ACC112 (cell line): ENCODE measurements at regions not wholly inside any gene's neighbourhood (a gene's known extent, or its start where the extent isn't known, plus 50 kb on each side); places are given as distances from the start of the nearest gene placed in this dataset.

Experiments
- H2AFZ ChIP-seq: fragments of 200-600 bp; sonication (generic); one replicate; pipeline ENCODE4 v1.6.0; 2017; ENCODE audit warnings: antibody characterized with exemption, low read length; ENCODE audit not compliant: unreplicated experiment
- H3K27ac ChIP-seq: fragments of 200-600 bp; sonication (generic); 2 replicates; pipeline ENCODE4 v1.5.1; 2014; ENCODE audit warnings: low read depth, mild to moderate bottlenecking, antibody characterized with exemption, low read length, moderate library complexity
- H3K27me3 ChIP-seq: fragments of 200-600 bp; sonication (generic); 2 replicates; pipeline ENCODE4 v1.6.1; 2014; ENCODE audit warnings: mild to moderate bottlenecking, antibody characterized with exemption, low read length, moderate library complexity, mixed read lengths; ENCODE audit not compliant: insufficient read depth
- H3K36me3 ChIP-seq: fragments of 200-600 bp; sonication (generic); 2 replicates; pipeline ENCODE4 v1.6.1; 2016; ENCODE audit warnings: mild to moderate bottlenecking, antibody characterized with exemption, low read length, moderate library complexity, mixed read lengths; ENCODE audit not compliant: insufficient read depth
- H3K4me1 ChIP-seq: fragments of 200-600 bp; sonication (generic); one replicate; pipeline ENCODE4 v1.6.1; 2016; ENCODE audit warnings: low read length, mixed read lengths; ENCODE audit not compliant: insufficient read depth, unreplicated experiment, control insufficient read depth
- H3K4me3 ChIP-seq: fragments of 200-600 bp; sonication (generic); 2 replicates; pipeline ENCODE4 v1.5.1; 2014; ENCODE audit warnings: mild to moderate bottlenecking, low read depth, low read length
- H3K79me2 ChIP-seq: fragments of 200-600 bp; sonication (generic); one replicate; pipeline ENCODE4 v1.6.0; 2016; ENCODE audit warnings: low read length; ENCODE audit not compliant: control insufficient read depth, unreplicated experiment, insufficient read depth

- no peaks in the 10 kb centered on the region for H3K79me2 ChIP-seq
- H3K4me3 ChIP-seq, result no peak overlapping the region
- peaks cover 20% of the 10 kb centered on the region for H3K4me1 ChIP-seq
- no peak overlapping the region for H2AFZ ChIP-seq
- H3K27ac ChIP-seq, result no peak overlapping the region
- no peaks in the 10 kb centered on the region for H3K27me3 ChIP-seq
- H3K36me3 ChIP-seq, result no peaks in the 10 kb centered on the region
Measured at GRCh38 chr20:12051206-12052163, 133.8 kb downstream of the BTBD3 start.

GRCh38 chr20:12053353-12053752, 135.7 kb downstream of the BTBD3 start:
- Histone ChIP-seq H3K4me1 (peaks cover 15% of the 10 kb centered on the region), H3K36me3 (no peaks in the 10 kb centered on the region), H3K27ac (no peak overlapping the region)

GRCh38 chr20:12054556-12054955, 136.9 kb downstream of the BTBD3 start:
- H2AFZ ChIP-seq, result no peak overlapping the region
- no peaks in the 10 kb centered on the region for H3K36me3 ChIP-seq
- H3K4me3 ChIP-seq, result no peak overlapping the region
- H3K79me2 ChIP-seq, result no peaks in the 10 kb centered on the region
- no peaks in the 10 kb centered on the region for H3K27me3 ChIP-seq
- no peak overlapping the region for H3K27ac ChIP-seq
- H3K4me1 ChIP-seq, result peaks cover 5% of the 10 kb centered on the region

More at GRCh38 chr20:12053353-12053752, 135.7 kb downstream of the BTBD3 start:
- Histone ChIP-seq H3K79me2 (no peaks in the 10 kb centered on the region), H3K27me3 (no peaks in the 10 kb centered on the region), H3K4me3 (no peak overlapping the region), H2AFZ (no peak overlapping the region)

- H3K79me2 ChIP-seq, result no peaks in the 10 kb centered on the region
- H3K27ac ChIP-seq, result no peak overlapping the region
- no peak overlapping the region for H2AFZ ChIP-seq
- no peaks in the 10 kb centered on the region for H3K36me3 ChIP-seq
- H3K27me3 ChIP-seq, result no peaks in the 10 kb centered on the region
- H3K4me3 ChIP-seq, result no peak overlapping the region
- peaks cover 5% of the 10 kb centered on the region for H3K4me1 ChIP-seq
Measured at GRCh38 chr20:12055161-12055560, 137.5 kb downstream of the BTBD3 start.

DNA sequence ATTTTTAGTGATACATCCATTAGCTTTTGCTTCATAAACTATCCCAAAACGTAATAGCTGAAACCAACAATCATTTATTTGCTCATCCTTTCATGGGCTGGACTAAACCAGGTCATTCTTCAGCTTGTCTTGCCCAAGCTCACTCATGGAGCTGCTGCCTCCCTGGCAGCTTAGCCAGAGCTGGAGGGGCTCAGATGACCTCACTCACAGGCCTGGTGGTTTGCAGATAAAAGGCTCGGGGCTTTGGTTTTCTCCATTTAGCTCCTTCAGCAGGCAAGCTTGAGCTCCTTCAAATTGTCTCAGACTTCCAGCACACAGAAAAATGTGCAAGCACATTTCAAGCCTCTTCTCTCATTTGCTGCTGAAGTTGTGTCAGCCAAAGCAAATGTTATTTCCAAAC, 139.1 kb downstream of the BTBD3 start:
- H3K4me1 ChIP-seq, result peaks cover 5% of the 10 kb centered on the region
- no peaks in the 10 kb centered on the region for H3K79me2 ChIP-seq
- H3K27me3 ChIP-seq, result no peaks in the 10 kb centered on the region
- no peak overlapping the region for H3K27ac ChIP-seq
- H2AFZ ChIP-seq, result no peak overlapping the region
- H3K4me3 ChIP-seq, result no peak overlapping the region
- no peaks in the 10 kb centered on the region for H3K36me3 ChIP-seq

DNA sequence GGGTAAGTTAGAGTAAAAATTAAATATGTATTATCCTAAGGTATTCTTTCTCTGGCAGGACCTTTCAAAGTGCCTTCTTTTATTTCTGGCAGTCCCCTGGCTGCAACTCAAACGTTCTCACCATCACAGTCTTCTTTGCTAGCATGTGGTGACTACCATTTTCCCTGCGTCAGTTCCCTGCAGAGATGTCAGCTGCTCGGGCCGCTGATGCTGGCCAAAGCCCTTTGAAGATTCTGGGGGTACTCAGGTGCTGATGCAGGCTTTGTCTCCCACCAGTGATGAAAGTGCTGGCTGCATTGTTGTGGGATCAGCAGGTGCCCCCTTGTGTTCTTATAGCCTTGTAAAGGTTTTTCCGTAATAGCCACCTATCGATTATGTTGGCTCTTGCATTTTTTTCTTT, 140.1 kb downstream of the BTBD3 start:
- Histone ChIP-seq H3K79me2 (no peaks in the 10 kb centered on the region), H3K27me3 (no peaks in the 10 kb centered on the region), H3K27ac (no peak overlapping the region), H3K36me3 (no peaks in the 10 kb centered on the region), H3K4me3 (no peak overlapping the region), H2AFZ (no peak overlapping the region), H3K4me1 (peaks cover 5% of the 10 kb centered on the region)

DNA sequence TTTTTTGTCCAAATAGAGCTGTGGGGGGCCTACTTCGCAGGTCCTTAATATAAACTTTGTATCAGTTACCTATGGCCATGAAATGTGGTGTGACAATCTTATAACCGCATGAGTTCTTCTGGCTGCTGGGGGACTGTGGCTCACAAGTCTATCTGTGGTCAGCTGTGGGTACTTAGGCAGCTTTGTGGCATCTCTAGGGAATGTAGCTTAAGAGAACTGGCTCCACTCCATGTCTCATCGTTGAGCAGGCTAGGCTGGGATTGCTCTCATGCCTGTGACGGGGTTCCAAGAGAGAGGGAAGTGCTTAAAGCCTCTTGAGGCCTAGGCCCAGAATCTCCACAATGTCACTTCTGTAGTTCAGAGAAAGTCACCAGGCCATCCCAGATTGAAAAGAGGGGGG, 140.5 kb downstream of the BTBD3 start:
- Histone ChIP-seq H3K27me3 (no peaks in the 10 kb centered on the region), H3K79me2 (no peaks in the 10 kb centered on the region), H2AFZ (no peak overlapping the region), H3K36me3 (no peaks in the 10 kb centered on the region), H3K27ac (no peak overlapping the region), H3K4me1 (peaks cover 2% of the 10 kb centered on the region), H3K4me3 (no peak overlapping the region)

GRCh38 chr20:12061466-12061865, 143.8 kb downstream of the BTBD3 start:
- H2AFZ ChIP-seq, result no peak overlapping the region
- H3K27ac ChIP-seq, result no peak overlapping the region
- H3K4me3 ChIP-seq, result no peak overlapping the region
- H3K27me3 ChIP-seq, result no peaks in the 10 kb centered on the region
- no peaks in the 10 kb centered on the region for H3K4me1 ChIP-seq
- no peaks in the 10 kb centered on the region for H3K79me2 ChIP-seq
- no peaks in the 10 kb centered on the region for H3K36me3 ChIP-seq

GRCh38 chr20:12063106-12063684, 145.5 kb downstream of the BTBD3 start:
- Histone ChIP-seq H3K4me3 (no peak overlapping the region), H3K4me1 (no peaks in the 10 kb centered on the region), H3K79me2 (no peaks in the 10 kb centered on the region), H3K27ac (no peak overlapping the region), H3K27me3 (no peaks in the 10 kb centered on the region), H3K36me3 (no peaks in the 10 kb centered on the region), H2AFZ (no peak overlapping the region)

- Histone ChIP-seq H3K4me3 (no peak overlapping the region), H3K27ac (no peak overlapping the region), H3K4me1 (no peaks in the 10 kb centered on the region), H3K27me3 (no peaks in the 10 kb centered on the region), H2AFZ (no peak overlapping the region), H3K79me2 (no peaks in the 10 kb centered on the region), H3K36me3 (no peaks in the 10 kb centered on the region)
Measured at GRCh38 chr20:12064540-12064939, 146.8 kb downstream of the BTBD3 start.

DNA sequence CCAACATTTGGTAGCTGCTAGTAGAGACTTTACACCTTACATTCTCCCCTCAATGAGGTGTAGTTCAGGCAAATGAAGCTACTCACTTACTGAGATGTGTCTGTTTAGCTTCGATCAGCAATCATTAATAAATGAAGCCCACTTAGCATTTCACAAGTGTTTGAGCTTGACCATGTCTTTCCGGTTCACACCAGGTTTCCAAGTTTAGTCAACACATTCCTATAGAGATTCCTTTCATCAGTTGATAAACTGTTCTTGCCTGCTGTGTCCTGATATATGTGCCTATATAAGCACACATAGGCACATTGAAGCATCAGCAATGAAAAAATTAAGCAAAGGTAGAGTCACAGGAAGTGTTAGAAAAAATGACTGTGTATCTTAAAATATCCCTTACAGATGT, 150.0 kb downstream of the BTBD3 start:
- no peaks in the 10 kb centered on the region for H3K4me1 ChIP-seq
- H3K27ac ChIP-seq, result no peak overlapping the region
- no peaks in the 10 kb centered on the region for H3K36me3 ChIP-seq
- no peak overlapping the region for H3K4me3 ChIP-seq
- no peaks in the 10 kb centered on the region for H3K79me2 ChIP-seq
- H3K27me3 ChIP-seq, result no peaks in the 10 kb centered on the region
- no peak overlapping the region for H2AFZ ChIP-seq
